GM12892 (cell line): ENCODE measurements at regions not wholly inside any gene's neighbourhood (a gene's known extent, or its start where the extent isn't known, plus 50 kb on each side); places are given as distances from the start of the nearest gene placed in this dataset.

ENCODE experiments used
- POLR2A ChIP-seq: IDR thresholded peaks from 2 replicates; pipeline ENCODE4 v1.6.1; 2011; ENCODE audit warnings: low read depth, low read length, control low read depth
- POLR2AphosphoS5 ChIP-seq: IDR thresholded peaks from 2 replicates; pipeline ENCODE4 v1.6.1; 2011; ENCODE audit warnings: low read depth, low read length, control low read depth
- TAF1 ChIP-seq: IDR thresholded peaks from 2 replicates; pipeline ENCODE4 v1.6.1; 2011; ENCODE audit warnings: low read depth, mild to moderate bottlenecking, control low read depth, low read length, borderline replicate concordance

DNA sequence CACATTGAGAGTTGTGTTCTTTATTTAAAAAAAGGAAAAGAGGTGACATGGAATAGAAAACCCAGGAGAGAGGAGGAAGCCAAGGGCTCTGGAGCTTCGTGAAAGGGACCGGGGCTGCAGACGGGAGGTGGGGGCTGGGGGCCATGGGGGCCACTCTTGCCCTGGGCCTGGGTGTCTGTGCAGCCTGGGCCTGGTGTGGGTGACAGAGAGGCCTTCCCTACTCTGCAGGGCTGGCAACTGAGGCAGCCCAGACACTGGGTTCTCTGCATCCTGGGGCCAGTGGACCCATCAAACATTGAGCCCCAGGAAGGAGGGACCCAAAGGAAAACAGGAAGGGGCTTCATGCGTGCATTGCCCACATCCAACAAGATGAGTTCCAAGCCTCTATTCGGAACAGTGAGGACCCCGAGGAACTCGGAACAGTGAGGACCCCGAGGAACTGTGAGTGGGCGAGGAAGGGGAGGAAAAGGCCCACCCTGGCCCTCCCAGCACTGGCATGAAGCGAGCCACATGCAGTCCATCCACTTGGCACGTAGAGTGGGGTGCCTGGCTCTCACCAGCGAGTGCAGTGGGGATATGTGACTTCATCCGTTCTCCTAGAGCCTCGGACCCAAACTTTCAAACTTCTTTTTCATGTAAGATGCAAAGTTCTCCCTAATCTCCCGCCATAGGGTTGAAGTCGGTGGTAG is 1121.6 kb downstream of the BRD1 start:
- TF ChIP-seq POLR2AphosphoS5 = no peak
- no peak for TF ChIP-seq TAF1
- TF ChIP-seq POLR2A = no peak
